Duodenal mucosa (tissue), 2 donors: ENCODE measurements at regions not wholly inside any gene's neighbourhood (a gene's known extent, or its start where the extent isn't known, plus 50 kb on each side); places are given as distances from the start of the nearest gene placed in this dataset.

ENCODE experiments used
- H3K27ac ChIP-seq: one replicate; pipeline ENCODE4 v1.7.0; 2013; ENCODE audit warnings: low read depth, low read length
- H3K27me3 ChIP-seq, 2 donors: one replicate each; pipeline ENCODE4 v1.7.0; 2013; ENCODE audit warnings: low read length in 2 of 2, control low read depth in 1 of 2; ENCODE audit not compliant: insufficient read depth in 2 of 2, control insufficient read depth in 1 of 2
- H3K36me3 ChIP-seq, 2 donors: one replicate each; pipeline ENCODE4 v1.7.0; 2013; ENCODE audit warnings: low read length in 2 of 2, control low read depth in 1 of 2; ENCODE audit not compliant: insufficient read depth in 2 of 2, control insufficient read depth in 1 of 2
- H3K4me1 ChIP-seq, 2 donors: one replicate each; pipeline ENCODE4 v1.7.0; 2013; ENCODE audit warnings: low read length in 2 of 2, control low read depth in 1 of 2; ENCODE audit not compliant: insufficient read depth in 2 of 2, control insufficient read depth in 1 of 2
- H3K4me3 ChIP-seq, 2 donors: one replicate each; pipeline ENCODE4 v1.7.0; 2013; ENCODE audit warnings: low read length in 2 of 2, low read depth in 1 of 2
- H3K9ac ChIP-seq, 2 donors: one replicate each; pipeline ENCODE4 v1.7.0; 2013; ENCODE audit warnings: low read length in 2 of 2, low read depth in 1 of 2
- H3K9me3 ChIP-seq, 2 donors: one replicate each; pipeline ENCODE4 v1.7.0; 2013; ENCODE audit warnings: low read length in 2 of 2, control low read depth in 1 of 2; ENCODE audit not compliant: control insufficient read depth in 1 of 2

DNA sequence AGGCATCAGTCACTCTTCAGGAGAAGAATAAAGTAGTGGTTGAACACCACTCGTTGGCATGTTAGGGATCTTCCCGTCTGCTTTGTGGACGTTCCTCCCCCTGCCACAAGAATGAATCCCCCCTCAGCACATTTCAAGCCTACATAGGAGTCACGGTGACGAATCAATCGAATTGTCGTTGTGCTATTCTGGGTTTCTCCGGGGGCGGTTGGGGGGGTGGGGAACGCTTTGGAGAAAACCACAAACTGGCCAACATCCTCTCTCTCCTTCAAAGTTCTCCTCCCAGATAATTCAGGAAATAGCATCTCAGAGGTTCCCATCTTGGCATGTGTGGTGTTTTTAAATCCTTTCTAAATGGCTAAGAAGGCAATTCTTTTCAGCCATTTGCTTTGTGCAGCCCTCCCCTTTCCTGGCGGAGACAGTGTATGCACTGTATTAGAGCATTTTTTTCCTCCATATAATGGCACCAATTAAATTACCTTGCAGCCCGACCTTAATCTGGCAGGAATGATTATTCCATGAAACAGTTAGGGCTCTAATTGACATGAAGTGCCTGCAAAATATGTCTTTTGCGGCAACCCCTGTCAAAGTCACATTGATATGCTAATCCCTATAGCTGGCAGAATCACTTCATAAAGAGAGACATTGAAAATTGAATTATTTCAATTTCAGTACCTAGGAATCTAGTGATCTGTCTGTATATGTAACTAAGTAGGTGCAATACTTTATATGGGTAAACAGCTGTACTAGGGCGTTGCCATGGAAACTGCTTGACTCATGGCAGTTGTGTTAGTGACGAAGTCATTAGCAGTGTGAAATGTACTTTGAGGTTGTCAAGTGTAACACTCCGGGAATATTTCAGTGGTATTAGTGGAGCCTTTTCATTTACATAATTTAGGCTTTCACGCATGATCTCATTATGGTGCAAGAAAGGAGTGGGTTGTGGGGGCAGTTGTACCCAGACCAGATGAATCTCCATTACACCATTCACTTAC lies 323.4 kb upstream of the SLC14A2 start:
- no peak overlapping the region for H3K4me3 ChIP-seq
- H3K4me1 ChIP-seq: peaks cover 0 to 2% of the 10 kb centered on the region in 2 donors
- H3K27me3 ChIP-seq: no peaks in the 10 kb centered on the region
- H3K9ac ChIP-seq: no peak overlapping the region
- no peak overlapping the region for H3K27ac ChIP-seq
- H3K36me3 ChIP-seq: no peaks in the 10 kb centered on the region
- H3K9me3 ChIP-seq: no peaks in the 10 kb centered on the region

DNA sequence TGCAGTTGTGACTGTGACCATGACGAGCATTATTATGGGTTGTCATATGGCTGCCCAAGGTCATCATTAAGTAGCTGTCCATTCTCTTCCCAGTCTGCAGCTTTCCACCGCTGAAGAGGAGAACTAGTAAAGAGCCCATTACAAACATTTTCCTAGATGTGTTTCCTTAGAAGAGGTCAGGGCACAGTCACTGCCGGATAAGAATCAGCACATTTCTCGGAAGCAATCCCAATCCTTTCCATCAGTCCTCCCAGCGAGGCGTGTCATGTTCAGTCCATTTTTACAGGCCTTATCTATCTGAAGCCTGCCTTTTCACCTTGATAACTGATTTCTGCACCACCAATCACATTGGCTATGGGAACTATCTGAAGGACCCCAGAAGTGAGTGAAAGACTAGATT lies 319.9 kb upstream of the SLC14A2 start:
- H3K9ac ChIP-seq: no peak overlapping the region
- no peaks in the 10 kb centered on the region for H3K36me3 ChIP-seq
- H3K27me3 ChIP-seq: no peaks in the 10 kb centered on the region
- no peak overlapping the region for H3K4me3 ChIP-seq
- H3K27ac ChIP-seq: no peak overlapping the region
- H3K9me3 ChIP-seq: no peaks in the 10 kb centered on the region
- H3K4me1 ChIP-seq: no peaks in the 10 kb centered on the region

DNA sequence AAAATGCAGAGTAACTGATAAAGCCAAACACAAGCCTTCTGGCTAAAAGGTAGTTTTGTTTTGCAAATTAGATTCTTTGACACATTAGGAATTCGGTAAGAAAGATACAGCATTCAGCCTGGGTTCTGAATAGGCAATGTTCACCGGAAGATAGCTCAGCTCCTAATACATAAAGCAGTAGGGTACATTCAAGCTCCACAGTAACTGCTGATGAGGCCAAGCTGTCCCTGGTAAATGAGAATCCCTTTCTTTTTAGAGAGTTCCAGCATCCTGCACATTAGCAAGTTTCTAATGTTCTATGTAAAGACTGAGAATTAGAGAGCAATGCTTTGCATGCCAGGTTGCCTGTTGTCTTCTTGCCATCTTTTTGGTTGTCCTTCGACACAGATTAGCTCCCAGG lies 316.3 kb upstream of the SLC14A2 start:
- no peaks in the 10 kb centered on the region for H3K36me3 ChIP-seq
- no peaks in the 10 kb centered on the region for H3K27me3 ChIP-seq
- no peaks in the 10 kb centered on the region for H3K9me3 ChIP-seq
- H3K27ac ChIP-seq: no peak overlapping the region
- no peak overlapping the region for H3K9ac ChIP-seq
- H3K4me3 ChIP-seq: no peak overlapping the region
- H3K4me1 ChIP-seq: no peaks in the 10 kb centered on the region

DNA sequence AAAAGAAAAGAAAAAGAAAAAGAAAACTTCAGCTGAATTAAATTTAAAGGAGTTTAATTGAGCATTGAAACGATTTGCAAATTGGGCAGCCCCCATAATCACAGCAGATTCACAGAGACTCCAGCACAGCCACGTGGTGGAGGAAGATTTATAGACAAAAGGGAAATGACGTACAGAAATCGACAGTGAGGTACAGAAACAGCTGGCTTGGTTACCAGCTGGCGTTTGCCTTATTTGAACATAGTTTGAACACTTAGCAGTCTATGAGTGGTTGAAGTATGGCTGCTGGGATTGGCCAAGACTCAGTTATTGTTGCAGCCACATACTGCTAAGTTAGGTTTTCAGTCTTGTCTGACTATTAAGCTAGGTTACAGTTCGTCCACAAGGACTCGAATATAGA lies 312.2 kb upstream of the SLC14A2 start:
- H3K36me3 ChIP-seq: no peaks in the 10 kb centered on the region
- H3K4me1 ChIP-seq: no peaks in the 10 kb centered on the region
- no peaks in the 10 kb centered on the region for H3K27me3 ChIP-seq
- H3K9me3 ChIP-seq: no peaks in the 10 kb centered on the region
- no peak overlapping the region for H3K4me3 ChIP-seq
- H3K9ac ChIP-seq: no peak overlapping the region
- no peak overlapping the region for H3K27ac ChIP-seq

DNA sequence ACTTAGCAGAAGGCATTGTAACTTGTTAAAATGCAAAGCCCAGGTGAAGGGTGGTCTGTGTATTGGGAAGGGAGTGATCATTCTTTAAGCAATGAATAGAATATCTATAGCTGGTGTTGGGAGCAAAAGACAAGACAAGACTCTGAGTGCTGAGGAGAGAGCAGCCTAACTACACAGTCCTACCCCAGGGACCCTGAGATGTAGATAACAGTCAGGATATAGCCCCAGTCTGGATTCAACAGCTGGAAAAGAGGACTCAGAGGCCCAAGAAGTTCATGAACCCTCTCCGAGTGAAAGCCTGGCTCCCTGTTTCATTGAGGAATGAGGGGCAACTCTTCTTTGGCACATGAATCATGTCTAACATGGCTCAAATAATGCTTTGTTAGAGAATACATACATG lies 310.7 kb upstream of the SLC14A2 start:
- Histone ChIP-seq H3K4me1 (no peaks in the 10 kb centered on the region), H3K4me3 (no peak overlapping the region), H3K9ac (no peak overlapping the region), H3K36me3 (no peaks in the 10 kb centered on the region), H3K27ac (no peak overlapping the region), H3K9me3 (no peaks in the 10 kb centered on the region), H3K27me3 (no peaks in the 10 kb centered on the region)

DNA sequence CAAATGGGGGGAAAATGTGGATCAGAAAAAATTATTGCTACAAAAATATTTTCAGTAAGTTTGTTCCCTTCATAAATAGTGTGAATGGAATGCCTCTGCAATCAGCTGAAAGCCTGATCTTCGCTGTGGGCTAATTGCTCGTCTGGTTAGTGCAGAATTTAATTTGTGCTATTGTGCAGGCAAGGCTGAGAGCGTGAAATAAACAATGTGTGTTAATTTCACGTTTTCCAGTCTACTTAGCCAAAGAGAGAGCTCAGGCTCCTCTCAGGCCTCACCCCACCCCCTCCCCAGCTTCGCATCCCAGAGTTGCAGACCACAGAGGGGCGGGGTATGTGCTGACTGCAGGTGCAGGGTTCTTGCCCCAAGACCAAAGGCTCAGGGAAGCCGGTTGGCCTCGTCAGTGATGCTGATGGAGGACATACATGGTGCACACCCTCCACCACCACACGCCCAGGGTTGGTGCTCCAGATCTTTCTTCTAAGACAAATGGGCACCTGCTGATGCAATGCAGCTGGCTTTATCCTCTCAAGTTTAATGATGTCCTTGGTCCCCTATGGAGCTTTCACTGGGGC lies 302.6 kb upstream of the SLC14A2 start:
- no peaks in the 10 kb centered on the region for H3K9me3 ChIP-seq
- no peak overlapping the region for H3K9ac ChIP-seq
- H3K36me3 ChIP-seq: no peaks in the 10 kb centered on the region
- H3K4me3 ChIP-seq: no peak overlapping the region
- no peaks in the 10 kb centered on the region for H3K27me3 ChIP-seq
- H3K4me1 ChIP-seq: peaks cover 2 to 3% of the 10 kb centered on the region in 2 donors
- H3K27ac ChIP-seq: no peak overlapping the region

DNA sequence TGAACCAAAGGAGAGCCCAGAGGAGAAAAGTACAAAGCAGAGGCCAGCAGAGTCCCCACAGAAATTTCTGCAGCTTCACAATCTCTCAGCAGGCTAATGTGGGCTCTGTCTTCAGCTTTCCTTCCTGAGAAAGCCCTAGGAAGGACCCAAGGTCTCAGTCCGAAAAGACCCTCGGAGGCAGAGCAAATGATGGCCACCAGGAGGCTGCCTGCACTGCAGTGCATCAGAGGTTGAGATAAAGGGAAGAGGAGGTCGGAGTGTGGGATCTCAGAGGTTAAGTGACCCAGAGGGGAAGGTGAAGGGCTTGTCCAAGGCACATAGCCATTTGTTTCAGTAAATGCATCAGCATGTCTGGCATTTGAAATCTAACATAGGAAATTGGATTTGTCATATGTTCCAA lies 299.1 kb upstream of the SLC14A2 start:
- peaks cover 8% of the 10 kb centered on the region in 2 donors for H3K4me1 ChIP-seq
- no peaks in the 10 kb centered on the region for H3K9me3 ChIP-seq
- no peaks in the 10 kb centered on the region for H3K36me3 ChIP-seq
- H3K4me3 ChIP-seq: no peak overlapping the region
- H3K27me3 ChIP-seq: no peaks in the 10 kb centered on the region
- no peak overlapping the region for H3K27ac ChIP-seq
- H3K9ac ChIP-seq: no peak overlapping the region

DNA sequence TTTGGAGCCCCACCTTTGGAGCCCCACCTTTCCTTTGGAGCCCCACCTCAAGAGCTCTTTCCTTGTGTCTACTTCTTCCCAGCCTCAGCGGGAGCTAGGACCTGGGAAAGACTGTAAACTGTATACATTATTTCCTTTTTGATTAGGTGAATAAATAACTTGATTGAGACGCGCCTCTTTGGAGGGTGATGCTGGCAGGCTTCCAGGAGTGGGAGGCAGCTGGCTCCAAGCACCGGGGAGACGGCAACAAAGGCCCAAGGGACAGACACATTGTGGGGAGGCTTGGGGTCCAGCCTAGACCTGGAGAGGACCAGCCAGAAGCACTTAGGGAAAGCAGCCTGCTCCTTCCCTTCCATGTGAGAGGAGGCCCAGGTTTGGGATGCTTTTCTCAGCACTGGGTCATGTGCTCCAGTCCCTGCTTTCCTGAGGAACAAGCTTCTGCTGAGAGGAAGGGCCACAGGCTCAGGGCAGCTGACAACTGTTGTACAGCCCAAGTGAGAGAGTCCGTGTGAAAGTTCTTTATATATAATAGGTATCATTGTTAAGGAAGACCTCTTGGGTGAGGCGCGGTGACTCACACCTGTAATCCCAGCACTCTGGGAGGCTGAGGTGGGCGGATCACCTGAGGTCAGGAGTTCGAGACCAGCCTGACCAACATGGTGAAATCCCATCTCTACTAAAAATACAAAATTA lies 297.2 kb upstream of the SLC14A2 start:
- Histone ChIP-seq H3K27ac (no peak overlapping the region), H3K4me1 (peaks cover 8% of the 10 kb centered on the region in 2 donors), H3K36me3 (no peaks in the 10 kb centered on the region), H3K9me3 (no peaks in the 10 kb centered on the region), H3K9ac (no peak overlapping the region), H3K27me3 (no peaks in the 10 kb centered on the region), H3K4me3 (no peak overlapping the region)

DNA sequence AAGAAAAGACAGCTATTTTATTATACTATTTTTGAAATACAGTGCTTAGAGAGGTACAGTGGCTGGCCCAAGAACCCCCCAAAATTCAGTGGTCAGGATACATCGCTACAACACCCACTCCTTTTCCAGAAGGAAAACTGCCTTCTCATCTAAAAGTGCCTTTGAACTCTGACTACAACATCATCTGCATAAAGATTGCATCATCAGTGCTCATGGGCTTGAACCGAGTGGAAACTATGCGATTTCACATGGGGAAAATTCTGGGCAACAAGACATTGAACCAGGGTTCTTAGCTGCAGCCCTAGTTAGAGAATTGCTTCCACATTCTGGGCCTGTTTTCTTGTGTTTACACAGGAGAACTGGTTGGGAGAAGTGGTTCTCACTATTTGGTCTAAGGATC lies 294.6 kb upstream of the SLC14A2 start:
- peaks cover 8 to 13% of the 10 kb centered on the region in 2 donors for H3K4me1 ChIP-seq
- H3K27ac ChIP-seq: no peak overlapping the region
- no peaks in the 10 kb centered on the region for H3K27me3 ChIP-seq
- no peak overlapping the region for H3K4me3 ChIP-seq
- no peaks in the 10 kb centered on the region for H3K36me3 ChIP-seq
- no peaks in the 10 kb centered on the region for H3K9me3 ChIP-seq
- no peak overlapping the region for H3K9ac ChIP-seq

DNA sequence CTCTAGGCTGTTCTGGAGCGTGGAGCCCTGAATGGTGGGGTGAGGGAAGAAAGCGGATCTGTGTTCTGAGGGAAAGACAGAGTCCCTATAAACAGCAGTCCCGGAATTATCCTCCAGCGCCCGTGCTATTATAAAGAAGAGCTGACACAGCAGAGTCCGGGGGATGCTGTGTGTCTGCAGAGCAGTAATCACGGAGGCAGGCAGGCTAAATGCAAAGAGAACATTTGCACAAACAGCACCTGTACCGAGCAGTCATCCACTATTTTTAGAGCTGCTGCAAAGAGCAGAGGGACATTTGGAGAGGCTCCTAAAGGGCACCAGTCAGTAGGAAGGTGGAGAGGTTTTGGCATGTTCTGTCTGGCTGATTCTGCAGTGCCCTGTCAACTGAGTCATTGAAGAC lies 293.8 kb upstream of the SLC14A2 start:
- H3K27ac ChIP-seq: no peak overlapping the region
- H3K9ac ChIP-seq: no peak overlapping the region
- H3K9me3 ChIP-seq: no peaks in the 10 kb centered on the region
- H3K27me3 ChIP-seq: no peaks in the 10 kb centered on the region
- no peak overlapping the region for H3K4me3 ChIP-seq
- H3K36me3 ChIP-seq: no peaks in the 10 kb centered on the region
- peaks cover 8 to 13% of the 10 kb centered on the region in 2 donors for H3K4me1 ChIP-seq
